B cell (primary cell): ENCODE measurements at regions not wholly inside any gene's neighbourhood (a gene's known extent, or its start where the extent isn't known, plus 50 kb on each side); places are given as distances from the start of the nearest gene placed in this dataset.

ENCODE experiments used
- ATAC-seq: fragments of 200-7000 bp; cut with Tn5 transposase; one replicate; pipeline ENCODE4 v1.10.0; 2021; ENCODE audit warnings: low read depth, mild to moderate bottlenecking, moderate number of reproducible peaks, moderate library complexity
- CTCF ChIA-PET: fragments of 350-600 bp; sonication (Branson Sonifier 250); formaldehyde crosslinking; loops from one replicate; lab custom pipeline; 2021; ENCODE audit warnings: antibody characterized with exemption, inconsistent platforms; lab: Charles Lee
- POLR2A ChIA-PET: fragments of 350-600 bp; sonication (Branson Sonifier 250); formaldehyde crosslinking; loops from one replicate; lab custom pipeline; 2021; ENCODE audit warnings: antibody characterized with exemption; lab: Charles Lee
- DNase-seq: peaks from one replicate; pipeline ENCODE4 v3.0.0; 2013
- H2AFZ ChIP-seq: 2 replicates; pipeline ENCODE4 v1.6.1; 2012; ENCODE audit warnings: mild to moderate bottlenecking, low read depth, low read length; ENCODE audit not compliant: insufficient read depth, poor library complexity, severe bottlenecking
- H3K27ac ChIP-seq, 2 donors: 1 replicate in 1 of 2; 2 replicates in 1 of 2; pipeline ENCODE4 v1.5.1; 2012 to 2013; ENCODE audit warnings: low read length in 2 of 2, mild to moderate bottlenecking in 2 of 2, moderate library complexity in 1 of 2
- H3K27me3 ChIP-seq, 4 experiments: fragments of 200-600 bp in 1 of 4; sonication (generic) in 1 of 4; replicated peaks in 1 of 4; 1 replicate in 2 of 4; 2 replicates in 2 of 4; pipeline versions ENCODE4 v1.6.1 to v1.7.0; 2013 to 2016; ENCODE audit warnings: low read length in 3 of 4, mild to moderate bottlenecking in 2 of 4, mixed read lengths in 1 of 4, moderate library complexity in 1 of 4; ENCODE audit not compliant: insufficient read depth in 4 of 4, control insufficient read depth in 3 of 4; ENCODE audit errors: control extremely low read depth in 1 of 4
- H3K36me3 ChIP-seq, 2 experiments: replicated peaks in 1 of 2; 1 replicate in 1 of 2; 2 replicates in 1 of 2; pipeline versions ENCODE4 v1.6.1 to v1.7.1; 2013; ENCODE audit warnings: low read length in 1 of 2; ENCODE audit not compliant: insufficient read depth in 2 of 2, control insufficient read depth in 1 of 2; ENCODE audit errors: control extremely low read depth in 1 of 2, extremely low read depth in 1 of 2
- H3K4me1 ChIP-seq, 2 donors: fragments of 200-600 bp in 1 of 2; sonication (generic) in 1 of 2; 1 replicate in 1 of 2; 2 replicates in 1 of 2; pipeline versions ENCODE4 v1.5.1 to v1.6.1; 2013 to 2017; ENCODE audit warnings: low read length in 2 of 2; ENCODE audit not compliant: control insufficient read depth in 2 of 2, insufficient read depth in 2 of 2
- H3K4me2 ChIP-seq: replicated peaks from 2 replicates; pipeline ENCODE3; 2012; ENCODE audit warnings: mild to moderate bottlenecking, low read depth, low read length; ENCODE audit not compliant: poor library complexity, severe bottlenecking
- H3K4me3 ChIP-seq, 5 experiments: fragments of 200-600 bp in 1 of 5; sonication (generic) in 1 of 5; 1 replicate in 3 of 5; 2 replicates in 2 of 5; pipeline versions ENCODE4 v1.5.1 to v1.7.0; 2011 to 2016; ENCODE audit warnings: low read length in 4 of 5, mild to moderate bottlenecking in 4 of 5, low read depth in 2 of 5, control low read depth in 1 of 5, moderate library complexity in 1 of 5; ENCODE audit not compliant: insufficient read depth in 1 of 5; ENCODE audit errors: control extremely low read depth in 1 of 5, extremely low read depth in 1 of 5
- H3K79me2 ChIP-seq: fragments of 200-600 bp; sonication (generic); one replicate; pipeline ENCODE4 v1.6.0; 2016; ENCODE audit warnings: low read length; ENCODE audit not compliant: control insufficient read depth, insufficient read depth
- H3K9ac ChIP-seq: fragments of 200-600 bp; sonication (generic); 2 replicates; pipeline ENCODE4 v1.6.1; 2017; ENCODE audit warnings: mild to moderate bottlenecking, low read length, moderate library complexity
- H3K9me3 ChIP-seq, 3 donors: one replicate each; pipeline versions ENCODE4 v1.6.1 to v1.7.1; 2013; ENCODE audit warnings: low read length in 2 of 3; ENCODE audit not compliant: control insufficient read depth in 2 of 3, insufficient read depth in 1 of 3; ENCODE audit errors: control extremely low read depth in 1 of 3
- H4K20me1 ChIP-seq: 2 replicates; pipeline ENCODE4 v1.6.0; 2012; ENCODE audit warnings: mild to moderate bottlenecking, low read length; ENCODE audit not compliant: insufficient read depth, control insufficient read depth, poor library complexity, severe bottlenecking
- H3K27ac Mint-ChIP-seq: one replicate; pipeline ENCODE4 v1.8.0; 2021; ENCODE audit warnings: mixed read lengths
- H3K27me3 Mint-ChIP-seq: one replicate; pipeline ENCODE4 v1.8.0; 2021; ENCODE audit warnings: mixed read lengths
- H3K4me1 Mint-ChIP-seq: one replicate; pipeline ENCODE4 v1.8.0; 2021; ENCODE audit warnings: mixed read lengths
- H3K4me3 Mint-ChIP-seq: one replicate; pipeline ENCODE4 v1.8.0; 2021; ENCODE audit warnings: mixed read lengths
- H3K9me3 Mint-ChIP-seq: one replicate; pipeline ENCODE4 v1.8.0; 2022; ENCODE audit warnings: mixed read lengths; ENCODE audit not compliant: insufficient read depth
- EZH2 ChIP-seq: IDR thresholded peaks from 2 replicates; pipeline ENCODE4 v1.6.1; 2012; ENCODE audit warnings: borderline replicate concordance, low read depth, mild to moderate bottlenecking, moderate library complexity, low read length; ENCODE audit not compliant: insufficient read depth, poor library complexity, severe bottlenecking
- WGBS: methylation state at CpG from one replicate; pipeline ENCODE4 v1.1.5; 2013; ENCODE audit warnings: missing lambda C conversion rate; ENCODE audit not compliant: insufficient coverage; 5-methylcytosine and 5-hydroxymethylcytosine counted together
- intact Hi-C: fragments of 100-400 bp; cut with micrococcal nuclease; formaldehyde crosslinking; loops from one replicate; pipeline ENCODE4 v1.10.0; 2022
- TF ChIP-seq, protein P1 (sequence below): fragments of 200-600 bp; IDR thresholded peaks from one replicate; pipeline ENCODE4 v1.8.0; 2022; ENCODE audit warnings: antibody characterized with exemption, mild to moderate bottlenecking

DNA sequence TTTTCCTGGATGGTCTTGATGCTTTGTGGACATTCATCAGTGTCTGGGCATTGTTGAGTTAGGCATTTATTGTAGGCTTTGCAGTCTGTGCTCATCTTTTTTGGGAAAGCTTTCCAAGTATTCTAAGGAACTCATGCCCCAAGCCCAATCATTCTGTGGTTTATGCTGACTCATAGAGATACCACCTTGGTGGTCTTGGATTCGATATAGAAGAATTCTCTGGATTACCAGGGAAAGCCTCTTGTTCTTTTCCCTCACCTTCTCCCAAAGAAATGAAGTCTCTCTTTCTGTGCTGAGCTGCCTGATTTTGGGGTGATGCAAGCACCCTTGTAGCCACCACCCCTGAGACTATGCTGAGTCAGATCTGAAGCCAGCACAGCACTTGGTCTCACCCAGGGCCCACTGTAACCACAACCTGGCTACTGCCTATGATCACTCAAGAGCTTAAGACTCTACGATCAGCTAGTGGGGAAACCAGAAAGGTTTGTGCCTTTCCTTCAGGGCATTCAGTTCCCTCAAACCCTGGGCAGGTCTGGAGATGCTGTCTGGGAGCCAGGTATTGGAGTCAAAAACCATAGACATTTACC, 422.6 kb downstream of the NUF2 start:
- no peak overlapping the region for H3K27ac Mint-ChIP-seq
- H3K4me3 Mint-ChIP-seq: no peak overlapping the region
- no peak overlapping the region for H3K4me3 ChIP-seq
- H3K36me3 ChIP-seq: no peaks in the 10 kb centered on the region
- intact Hi-C loops: no loop called here
- no peaks in the 10 kb centered on the region for H3K27me3 Mint-ChIP-seq
- no peaks in the 10 kb centered on the region for H3K79me2 ChIP-seq
- peaks cover 7% of the 10 kb centered on the region for H3K9me3 Mint-ChIP-seq
- ChIA-PET CTCF (no interaction called here), POLR2A (no interaction called here)
- H3K9ac ChIP-seq: no peak overlapping the region
- no peaks in the 10 kb centered on the region for H3K27me3 ChIP-seq
- ATAC-seq: no peak
- H2AFZ ChIP-seq: no peak overlapping the region
- DNase-seq: no peak
- H3K27ac ChIP-seq: no peak overlapping the region
- H3K4me1 Mint-ChIP-seq: no peaks in the 10 kb centered on the region
- no peak overlapping the region for H3K4me2 ChIP-seq
- H3K4me1 ChIP-seq: no peaks in the 10 kb centered on the region
- TF ChIP-seq EZH2: no peak
- TF ChIP-seq, protein P1, sequence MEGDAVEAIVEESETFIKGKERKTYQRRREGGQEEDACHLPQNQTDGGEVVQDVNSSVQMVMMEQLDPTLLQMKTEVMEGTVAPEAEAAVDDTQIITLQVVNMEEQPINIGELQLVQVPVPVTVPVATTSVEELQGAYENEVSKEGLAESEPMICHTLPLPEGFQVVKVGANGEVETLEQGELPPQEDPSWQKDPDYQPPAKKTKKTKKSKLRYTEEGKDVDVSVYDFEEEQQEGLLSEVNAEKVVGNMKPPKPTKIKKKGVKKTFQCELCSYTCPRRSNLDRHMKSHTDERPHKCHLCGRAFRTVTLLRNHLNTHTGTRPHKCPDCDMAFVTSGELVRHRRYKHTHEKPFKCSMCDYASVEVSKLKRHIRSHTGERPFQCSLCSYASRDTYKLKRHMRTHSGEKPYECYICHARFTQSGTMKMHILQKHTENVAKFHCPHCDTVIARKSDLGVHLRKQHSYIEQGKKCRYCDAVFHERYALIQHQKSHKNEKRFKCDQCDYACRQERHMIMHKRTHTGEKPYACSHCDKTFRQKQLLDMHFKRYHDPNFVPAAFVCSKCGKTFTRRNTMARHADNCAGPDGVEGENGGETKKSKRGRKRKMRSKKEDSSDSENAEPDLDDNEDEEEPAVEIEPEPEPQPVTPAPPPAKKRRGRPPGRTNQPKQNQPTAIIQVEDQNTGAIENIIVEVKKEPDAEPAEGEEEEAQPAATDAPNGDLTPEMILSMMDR: no peak
- 73% methylated on average over 1 of the region's 2 CpGs for WGBS
- peaks cover 0 to 15% (median 1%) of the 10 kb centered on the region in 3 donors for H3K9me3 ChIP-seq
- H4K20me1 ChIP-seq: no peaks in the 10 kb centered on the region

DNA sequence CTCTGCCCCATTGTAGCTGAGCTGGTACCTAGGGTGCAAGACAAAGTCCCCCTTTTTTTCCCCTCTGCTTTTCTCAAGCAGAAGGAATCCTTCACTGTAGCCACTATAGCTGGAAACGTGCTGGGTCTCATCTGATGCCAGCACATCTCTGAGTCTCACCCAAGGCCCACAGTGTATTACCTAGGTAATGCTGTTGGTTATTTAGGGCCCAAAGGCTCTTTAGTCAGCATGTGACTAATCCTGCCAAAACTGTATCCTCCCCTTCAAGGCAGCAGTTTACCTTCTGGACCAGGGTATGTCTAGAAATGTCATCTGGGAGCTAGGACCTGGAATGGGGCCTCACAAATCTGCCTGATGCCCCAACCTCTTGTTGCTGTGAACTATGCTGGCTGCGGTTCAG, 423.4 kb downstream of the NUF2 start:
- Mint-ChIP-seq H3K27me3 (no peaks in the 10 kb centered on the region), H3K4me1 (no peaks in the 10 kb centered on the region), H3K4me3 (no peak overlapping the region), H3K9me3 (peaks cover 11% of the 10 kb centered on the region), H3K27ac (no peak overlapping the region)
- Histone ChIP-seq H3K9ac (no peak overlapping the region), H3K4me2 (no peak overlapping the region), H3K4me1 (no peaks in the 10 kb centered on the region), H3K27ac (no peak overlapping the region), H2AFZ (no peak overlapping the region), H3K27me3 (no peaks in the 10 kb centered on the region), H3K36me3 (no peaks in the 10 kb centered on the region), H3K4me3 (no peak overlapping the region), H3K79me2 (no peaks in the 10 kb centered on the region), H3K9me3 (peaks cover 0 to 15% (median 1%) of the 10 kb centered on the region in 3 donors), H4K20me1 (no peaks in the 10 kb centered on the region)
- WGBS: 42% methylated on average over 2 of the region's 2 CpGs
- no peak for TF ChIP-seq EZH2
- TF ChIP-seq, protein P1: no peak
- no peak for DNase-seq
- ChIA-PET POLR2A (no interaction called here), CTCF (no interaction called here)
- intact Hi-C loops: no loop called here
- no peak for ATAC-seq
